Colonic mucosa (tissue), 4 donors: ENCODE measurements at regions not wholly inside any gene's neighbourhood (a gene's known extent, or its start where the extent isn't known, plus 50 kb on each side); places are given as distances from the start of the nearest gene placed in this dataset.

Source experiments
- DNase-seq: peaks from one replicate; pipeline ENCODE4 v3.0.0-alpha.2; 2020
- H3K27ac ChIP-seq: fragments of 200-600 bp; one replicate; pipeline ENCODE4 v1.8.0; 2021
- H3K27me3 ChIP-seq: fragments of 200-600 bp; one replicate; pipeline ENCODE4 v1.8.0; 2021
- H3K36me3 ChIP-seq: fragments of 200-600 bp; one replicate; pipeline ENCODE4 v1.8.0; 2021
- H3K4me1 ChIP-seq: fragments of 200-600 bp; one replicate; pipeline ENCODE4 v1.8.0; 2021; ENCODE audit warnings: mild to moderate bottlenecking
- H3K4me3 ChIP-seq: fragments of 200-600 bp; one replicate; pipeline ENCODE4 v1.8.0; 2021
- H3K9ac ChIP-seq, 2 donors: one replicate each; pipeline ENCODE4 v1.7.0; 2013; ENCODE audit warnings: control low read depth in 2 of 2, low read depth in 2 of 2, low read length in 2 of 2
- H3K9me3 ChIP-seq: fragments of 200-600 bp; one replicate; pipeline ENCODE4 v1.8.0; 2021
- CTCF ChIP-seq: fragments of 200-600 bp; IDR thresholded peaks from one replicate; pipeline ENCODE4 v1.8.0; 2022; ENCODE audit warnings: antibody characterized with exemption, mild to moderate bottlenecking
- intact Hi-C: fragments of 100-400 bp; cut with DNase I; formaldehyde crosslinking; loops from one replicate; pipeline ENCODE4 v1.14.1; 2022
- donor health status: healthy.
- donor health status: DM: no; HTN: no; CAD: no.
- donor health status: DM: no; HTN: no; CAD: no.

- intact Hi-C loops: no loop called here
- TF ChIP-seq CTCF: no peak
- no peak overlapping the region for H3K27ac ChIP-seq
- H3K36me3 ChIP-seq: no peaks in the 10 kb centered on the region
- no peaks in the 10 kb centered on the region for H3K27me3 ChIP-seq
- H3K4me1 ChIP-seq: no peaks in the 10 kb centered on the region
- H3K9ac ChIP-seq: no peak overlapping the region
- H3K9me3 ChIP-seq: no peaks in the 10 kb centered on the region
- no peak for DNase-seq
- no peak overlapping the region for H3K4me3 ChIP-seq
Measured at GRCh38 chr9:117869712-117870111, 165.5 kb downstream of the TLR4 start.

- no peaks in the 10 kb centered on the region for H3K36me3 ChIP-seq
- no peak overlapping the region for H3K27ac ChIP-seq
- intact Hi-C loops: no loop called here
- H3K27me3 ChIP-seq: no peaks in the 10 kb centered on the region
- TF ChIP-seq CTCF: no peak
- no peak for DNase-seq
- H3K4me3 ChIP-seq: no peak overlapping the region
- no peaks in the 10 kb centered on the region for H3K9me3 ChIP-seq
- no peak overlapping the region for H3K9ac ChIP-seq
- H3K4me1 ChIP-seq: no peaks in the 10 kb centered on the region
Measured at GRCh38 chr9:117873664-117874063, 169.5 kb downstream of the TLR4 start.

- no peak for TF ChIP-seq CTCF
- Histone ChIP-seq H3K9ac (no peak overlapping the region), H3K9me3 (no peaks in the 10 kb centered on the region), H3K36me3 (no peaks in the 10 kb centered on the region), H3K4me1 (no peaks in the 10 kb centered on the region), H3K27ac (no peak overlapping the region), H3K4me3 (no peak overlapping the region), H3K27me3 (no peaks in the 10 kb centered on the region)
- intact Hi-C loops: no loop called here
- DNase-seq: no peak
Measured at GRCh38 chr9:117875886-117876285, 171.7 kb downstream of the TLR4 start.

- intact Hi-C loops: no loop called here
- TF ChIP-seq CTCF: no peak
Measured at GRCh38 chr9:117882171-117882570, 178.0 kb downstream of the TLR4 start.

GRCh38 chr9:117886616-117887015, 182.4 kb downstream of the TLR4 start:
- H3K27me3 ChIP-seq: no peaks in the 10 kb centered on the region
- no peak for TF ChIP-seq CTCF
- H3K27ac ChIP-seq: no peak overlapping the region
- H3K9me3 ChIP-seq: no peaks in the 10 kb centered on the region
- no peak overlapping the region for H3K9ac ChIP-seq
- no peak overlapping the region for H3K4me3 ChIP-seq
- no peak for DNase-seq
- intact Hi-C loops: no loop called here
- no peaks in the 10 kb centered on the region for H3K36me3 ChIP-seq
- H3K4me1 ChIP-seq: no peaks in the 10 kb centered on the region

More at GRCh38 chr9:117882171-117882570, 178.0 kb downstream of the TLR4 start:
- Histone ChIP-seq H3K9me3 (no peaks in the 10 kb centered on the region), H3K36me3 (no peaks in the 10 kb centered on the region), H3K27ac (no peak overlapping the region), H3K4me3 (no peak overlapping the region), H3K4me1 (no peaks in the 10 kb centered on the region), H3K9ac (no peak overlapping the region), H3K27me3 (no peaks in the 10 kb centered on the region)
- DNase-seq: no peak

GRCh38 chr9:117887383-117887782, 183.2 kb downstream of the TLR4 start:
- H3K9ac ChIP-seq: no peak overlapping the region
- DNase-seq: no peak
- H3K36me3 ChIP-seq: no peaks in the 10 kb centered on the region
- TF ChIP-seq CTCF: no peak
- no peak overlapping the region for H3K27ac ChIP-seq
- H3K9me3 ChIP-seq: no peaks in the 10 kb centered on the region
- H3K4me1 ChIP-seq: no peaks in the 10 kb centered on the region
- H3K27me3 ChIP-seq: no peaks in the 10 kb centered on the region
- H3K4me3 ChIP-seq: no peak overlapping the region
- intact Hi-C loops: no loop called here
